ENCODE measurements at regions not wholly inside any gene's neighbourhood (a gene's known extent, or its start where the extent isn't known, plus 50 kb on each side); places are given as distances from the start of the nearest gene placed in this dataset.

- no peak for TF ChIP-seq POLR2AphosphoS5 (IDR thresholded peaks at IDR 0.05)
- TF ChIP-seq EP300 (IDR thresholded peaks at IDR 0.05): no peak
- TF ChIP-seq, protein P1, sequence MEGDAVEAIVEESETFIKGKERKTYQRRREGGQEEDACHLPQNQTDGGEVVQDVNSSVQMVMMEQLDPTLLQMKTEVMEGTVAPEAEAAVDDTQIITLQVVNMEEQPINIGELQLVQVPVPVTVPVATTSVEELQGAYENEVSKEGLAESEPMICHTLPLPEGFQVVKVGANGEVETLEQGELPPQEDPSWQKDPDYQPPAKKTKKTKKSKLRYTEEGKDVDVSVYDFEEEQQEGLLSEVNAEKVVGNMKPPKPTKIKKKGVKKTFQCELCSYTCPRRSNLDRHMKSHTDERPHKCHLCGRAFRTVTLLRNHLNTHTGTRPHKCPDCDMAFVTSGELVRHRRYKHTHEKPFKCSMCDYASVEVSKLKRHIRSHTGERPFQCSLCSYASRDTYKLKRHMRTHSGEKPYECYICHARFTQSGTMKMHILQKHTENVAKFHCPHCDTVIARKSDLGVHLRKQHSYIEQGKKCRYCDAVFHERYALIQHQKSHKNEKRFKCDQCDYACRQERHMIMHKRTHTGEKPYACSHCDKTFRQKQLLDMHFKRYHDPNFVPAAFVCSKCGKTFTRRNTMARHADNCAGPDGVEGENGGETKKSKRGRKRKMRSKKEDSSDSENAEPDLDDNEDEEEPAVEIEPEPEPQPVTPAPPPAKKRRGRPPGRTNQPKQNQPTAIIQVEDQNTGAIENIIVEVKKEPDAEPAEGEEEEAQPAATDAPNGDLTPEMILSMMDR (IDR thresholded peaks at IDR 0.05): no peak
- TF ChIP-seq POLR2A (IDR thresholded peaks at IDR 0.05): no peak
Measured at GRCh38 chr6:134533991-134534390, 216.1 kb upstream of the SGK1 start.
